CD4-positive, alpha-beta T cell treated with Interleukin-15 for 4 hours (primary cell): ENCODE measurements at regions not wholly inside any gene's neighbourhood (a gene's known extent, or its start where the extent isn't known, plus 50 kb on each side); places are given as distances from the start of the nearest gene placed in this dataset.

Experiments used
- DNase-seq: peaks from one replicate; pipeline ENCODE4 v3.0.0-alpha.2; 2020; ENCODE audit warnings: low spot score

DNA sequence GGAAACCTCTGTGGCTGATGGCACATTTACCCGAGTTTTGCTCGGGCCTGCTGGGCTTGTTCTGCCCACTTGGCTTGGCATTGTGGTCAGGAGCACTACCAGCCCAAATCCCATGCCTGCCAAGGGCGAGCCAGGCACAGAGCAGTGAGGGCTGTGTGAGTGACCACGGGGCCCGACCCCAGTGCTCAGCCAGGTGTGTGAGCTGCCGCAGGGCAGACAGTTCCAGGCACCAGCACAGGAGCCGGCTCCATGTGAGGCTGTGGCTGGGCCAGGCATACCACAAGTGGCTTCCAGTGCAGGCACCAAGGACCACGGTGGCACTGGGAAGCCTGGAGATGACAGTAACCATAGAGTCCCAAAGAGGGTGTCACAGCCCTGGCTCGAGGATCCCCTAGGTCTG is 1225.5 kb upstream of the GJE1 start:
- no peak for DNase-seq

DNA sequence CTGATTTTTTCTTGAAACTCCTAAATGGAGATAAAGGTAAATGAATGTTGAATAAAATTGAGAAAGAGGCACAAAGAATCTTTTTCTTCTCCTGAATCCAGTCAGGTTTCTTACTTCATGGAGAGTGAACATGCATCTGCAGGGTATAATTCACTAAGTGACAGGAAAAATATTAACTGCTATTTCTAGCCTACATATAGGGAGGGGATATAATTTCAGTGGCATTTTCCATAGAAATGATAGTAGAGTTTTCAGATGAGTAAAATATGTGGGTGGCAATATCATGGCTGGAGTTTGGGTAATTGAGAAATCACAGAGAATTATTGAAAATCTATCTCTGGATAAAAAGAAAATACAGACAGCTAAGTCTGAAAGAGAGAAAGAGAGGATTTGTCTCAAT is 1227.0 kb upstream of the GJE1 start:
- no peak for DNase-seq

DNA sequence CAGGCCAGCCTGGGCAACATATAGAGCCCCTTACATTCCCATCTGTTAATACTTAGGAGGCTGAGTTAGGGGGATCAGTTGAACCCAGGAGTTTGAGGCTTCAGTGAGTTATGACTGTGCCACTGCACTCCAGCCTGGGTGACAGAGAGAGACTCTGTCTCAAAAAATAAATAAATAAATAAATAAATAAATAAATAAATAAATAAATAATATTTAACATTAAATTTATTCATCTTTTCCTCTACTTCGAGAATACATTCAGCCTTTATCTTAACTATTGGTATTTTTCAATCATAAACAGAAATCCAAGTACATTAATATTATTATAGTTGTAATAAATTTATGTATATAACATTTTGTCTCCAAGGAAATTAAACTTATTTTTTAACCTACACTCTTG is 1227.7 kb upstream of the GJE1 start:
- no peak for DNase-seq

DNA sequence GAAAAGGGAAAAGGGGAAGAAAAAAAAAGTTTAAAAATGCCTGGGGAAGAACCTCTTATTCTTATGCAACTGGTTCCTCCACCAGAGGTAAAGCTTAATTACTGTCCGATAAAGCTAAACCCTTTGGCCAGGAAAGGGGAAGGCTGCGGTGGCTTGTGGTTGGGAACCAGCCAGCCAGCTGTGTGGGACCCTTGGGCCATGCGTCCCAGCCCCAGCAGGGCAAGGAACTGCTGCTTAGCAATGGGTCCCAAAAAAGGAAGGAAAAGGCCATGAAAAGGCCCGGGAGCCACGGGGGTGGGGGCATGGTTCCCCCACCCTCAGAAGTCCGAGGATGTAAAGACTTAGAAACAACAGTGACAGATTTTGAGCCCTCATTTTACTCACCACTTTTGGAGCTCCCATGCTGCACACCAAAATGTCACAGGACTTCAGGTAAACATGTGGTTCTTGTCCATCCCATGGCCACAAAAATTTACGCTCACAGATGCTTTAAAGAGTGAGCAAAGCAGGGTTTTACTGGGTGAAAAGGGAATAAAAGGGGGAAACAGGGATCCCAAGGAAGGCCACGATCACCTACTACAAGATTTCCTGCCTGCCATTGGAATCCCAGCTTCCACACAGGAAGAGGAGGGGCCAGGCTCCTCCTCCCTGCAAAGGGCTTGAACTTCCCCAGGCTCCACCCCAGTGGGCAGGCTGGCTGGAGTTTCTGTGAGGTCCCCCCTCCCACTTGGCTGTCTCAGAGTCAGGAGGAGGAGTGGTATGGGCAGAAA is 1234.7 kb upstream of the GJE1 start:
- no peak for DNase-seq

DNA sequence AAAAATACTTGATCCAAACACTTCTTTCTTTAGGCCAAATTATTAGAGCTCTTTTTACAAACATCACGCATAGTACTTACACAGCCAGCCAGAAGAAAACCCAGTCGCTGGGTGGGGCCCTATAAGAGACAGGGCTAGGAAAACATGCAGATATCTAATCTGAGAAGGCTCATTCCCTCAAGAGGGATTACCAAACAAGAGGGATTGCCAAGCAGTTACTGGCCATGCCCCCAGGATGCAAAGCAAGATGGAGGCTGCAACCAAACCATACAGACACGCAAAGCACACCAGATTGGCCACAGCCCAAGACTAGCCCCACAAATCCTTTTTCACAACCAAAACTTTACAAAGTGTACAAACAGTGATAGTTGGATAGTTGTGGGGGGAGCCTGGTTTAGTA is 1235.4 kb upstream of the GJE1 start:
- no peak for DNase-seq

DNA sequence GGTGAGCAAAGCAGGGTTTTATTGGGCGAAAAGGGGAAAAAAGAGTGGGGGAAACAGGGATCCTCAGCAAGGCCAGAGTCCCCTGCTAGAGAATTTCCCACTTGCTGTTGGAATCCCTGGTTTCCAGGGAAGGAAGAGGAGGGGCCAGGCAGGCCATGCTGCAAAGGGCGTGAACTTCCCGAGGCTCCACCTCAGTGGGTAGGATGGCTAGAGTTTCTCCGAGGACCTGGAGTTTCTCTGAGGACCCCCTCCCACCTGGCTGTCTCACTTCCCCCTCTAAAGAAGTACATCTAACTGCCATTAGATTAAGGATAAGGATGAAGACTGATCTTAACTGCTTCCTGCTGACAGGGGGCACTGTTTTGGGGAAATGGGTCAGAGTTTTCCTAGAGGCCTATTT is 1239.3 kb upstream of the GJE1 start:
- no peak for DNase-seq

DNA sequence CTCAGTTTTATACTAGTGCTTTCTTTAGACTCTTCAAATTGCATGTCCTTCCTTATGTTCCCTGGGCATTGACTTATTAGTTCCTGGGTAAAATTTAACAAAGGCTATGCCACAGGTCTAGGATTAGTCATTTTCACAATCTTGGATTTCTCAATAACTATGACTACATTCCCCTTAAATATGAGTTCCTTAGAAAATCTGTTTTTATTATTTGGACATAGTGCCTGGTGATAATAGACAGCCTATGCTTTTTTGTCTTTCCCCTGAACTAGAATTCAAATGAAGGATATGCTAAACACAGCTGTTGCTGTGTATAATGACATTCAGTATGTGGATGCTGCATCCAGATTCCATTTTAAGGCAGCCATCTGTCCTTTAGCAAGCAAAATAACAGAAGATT is 1252.8 kb upstream of the GJE1 start:
- DNase-seq = no peak

DNA sequence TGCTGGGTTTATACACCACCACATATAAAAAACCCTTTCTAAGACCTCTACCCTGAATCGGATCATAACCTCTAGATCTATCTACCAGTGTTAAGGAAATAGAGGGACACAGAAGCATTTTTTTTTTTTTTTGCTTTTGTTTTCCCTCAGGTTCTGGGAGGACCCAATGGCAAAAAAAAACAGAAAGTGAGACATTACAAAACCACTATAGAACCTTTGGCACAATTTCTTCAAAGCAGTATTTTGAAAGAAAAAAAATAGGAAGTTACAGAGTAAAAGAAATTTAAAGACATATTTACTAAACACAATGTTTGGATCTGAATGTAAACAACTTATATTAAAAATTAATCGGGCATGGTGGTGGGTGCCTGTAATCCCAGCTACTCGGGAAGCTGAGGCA is 1258.7 kb upstream of the GJE1 start:
- no peak for DNase-seq

DNA sequence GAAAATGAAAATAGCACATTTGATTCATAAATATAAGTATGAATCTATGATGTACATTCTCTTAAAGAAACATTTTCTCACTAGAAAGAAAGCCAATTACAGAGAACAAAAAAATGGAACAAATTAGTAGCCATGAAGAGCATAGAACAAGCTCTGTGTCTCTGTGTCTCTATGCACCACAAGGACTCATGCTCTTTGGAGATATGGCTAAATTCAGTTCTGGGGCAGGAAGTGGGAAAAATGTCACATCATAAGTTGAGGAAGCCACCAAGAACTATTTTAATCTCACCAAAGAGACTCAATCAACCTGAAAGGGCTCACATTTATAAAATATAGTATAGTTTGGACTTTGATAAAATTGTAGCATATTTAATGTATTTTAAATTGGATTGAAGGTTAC is 1259.8 kb upstream of the GJE1 start:
- no peak for DNase-seq

DNA sequence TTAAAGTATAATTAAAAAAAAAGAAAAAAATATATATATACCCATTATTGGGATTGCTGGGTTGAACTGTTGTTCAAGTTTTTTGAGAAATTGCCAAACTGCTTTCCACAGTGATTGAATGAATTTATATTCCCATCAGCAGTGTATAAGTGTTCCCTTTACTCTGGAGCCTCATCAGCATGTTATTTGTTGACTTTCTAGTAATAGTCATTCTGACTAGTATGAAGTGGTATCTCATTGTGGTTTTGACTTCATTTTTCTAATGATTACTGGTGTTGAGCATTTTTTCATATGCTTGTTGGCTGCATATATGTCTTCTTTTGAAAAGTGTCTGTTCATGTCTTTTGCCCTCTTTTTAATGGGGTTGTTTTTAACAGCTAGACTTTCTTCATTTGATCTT is 1260.8 kb upstream of the GJE1 start:
- no peak for DNase-seq

DNA sequence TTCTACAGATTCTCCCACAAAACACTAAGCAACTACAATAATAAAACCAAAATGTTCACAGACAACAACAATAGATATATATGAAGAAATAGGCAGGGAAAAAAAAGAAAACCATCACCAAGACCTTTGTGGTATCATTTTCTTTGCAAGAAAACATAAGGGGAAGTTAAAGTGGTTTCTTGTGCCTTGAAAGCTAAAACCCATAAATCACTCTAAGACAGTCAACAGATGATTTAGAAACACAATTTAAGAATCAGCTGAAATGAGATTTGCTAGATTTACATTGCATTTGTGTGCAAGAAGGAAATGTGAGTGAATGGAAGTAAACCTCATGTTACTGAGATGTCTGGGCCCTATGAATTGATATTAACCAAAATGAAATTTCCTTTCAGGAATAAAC is 1265.4 kb upstream of the GJE1 start:
- no peak for DNase-seq

DNA sequence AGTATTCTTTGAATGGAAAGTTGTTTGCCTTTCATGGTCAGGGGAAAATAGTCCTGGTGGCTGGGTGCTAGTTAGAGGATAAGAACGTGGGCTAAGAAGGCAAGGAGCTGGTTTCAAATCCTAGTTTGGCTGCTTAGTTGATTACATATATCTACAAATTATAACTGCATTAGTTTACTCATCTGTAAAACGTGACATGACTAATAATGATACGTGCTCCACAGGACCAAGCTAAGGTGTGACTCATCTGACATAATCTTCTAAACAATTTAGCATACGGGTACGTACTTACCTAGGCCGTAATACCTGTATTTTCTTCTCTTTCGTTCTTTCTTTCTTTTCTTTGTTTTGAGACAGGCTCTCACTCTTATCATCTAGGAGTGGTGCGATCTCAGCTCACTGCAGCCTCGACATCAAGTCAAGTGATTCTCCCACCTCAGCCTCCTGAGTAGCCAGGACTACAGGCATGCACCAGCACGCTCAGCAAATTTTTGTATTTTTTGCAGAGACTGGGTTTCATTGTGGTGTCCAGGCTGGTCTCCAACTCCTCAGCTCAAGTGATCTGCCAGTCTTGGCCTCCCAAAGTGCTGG is 1274.2 kb upstream of the GJE1 start:
- DNase-seq = no peak

DNA sequence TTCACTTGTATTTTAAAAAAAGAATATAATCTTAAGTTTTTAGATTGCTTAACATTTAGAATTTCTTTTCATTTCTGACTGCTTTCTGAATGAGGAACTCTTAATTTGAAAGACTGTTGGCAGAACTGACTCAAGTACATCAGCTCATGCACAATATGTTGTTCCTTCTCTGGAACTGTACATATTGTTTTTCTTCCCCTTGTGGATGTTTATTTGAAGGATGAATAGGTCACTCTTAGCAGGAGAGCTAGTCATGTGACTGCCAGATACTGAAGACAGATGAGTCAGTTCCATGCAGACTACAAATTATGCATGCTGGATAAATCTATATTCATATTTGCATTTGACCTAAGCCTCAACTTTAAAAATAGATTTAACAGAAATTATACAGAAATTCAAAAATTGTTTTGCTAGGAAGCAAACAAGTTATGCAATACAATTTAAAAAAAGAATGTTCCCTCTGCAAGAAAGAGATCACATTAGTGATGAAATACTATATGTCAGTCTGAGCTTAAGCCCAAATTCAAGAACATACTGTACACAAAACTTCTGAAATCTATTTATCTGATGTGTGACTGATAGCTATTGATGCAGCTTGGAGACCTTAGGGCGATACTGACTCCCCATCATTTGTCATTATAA is 1274.9 kb upstream of the GJE1 start:
- DNase-seq = no peak

DNA sequence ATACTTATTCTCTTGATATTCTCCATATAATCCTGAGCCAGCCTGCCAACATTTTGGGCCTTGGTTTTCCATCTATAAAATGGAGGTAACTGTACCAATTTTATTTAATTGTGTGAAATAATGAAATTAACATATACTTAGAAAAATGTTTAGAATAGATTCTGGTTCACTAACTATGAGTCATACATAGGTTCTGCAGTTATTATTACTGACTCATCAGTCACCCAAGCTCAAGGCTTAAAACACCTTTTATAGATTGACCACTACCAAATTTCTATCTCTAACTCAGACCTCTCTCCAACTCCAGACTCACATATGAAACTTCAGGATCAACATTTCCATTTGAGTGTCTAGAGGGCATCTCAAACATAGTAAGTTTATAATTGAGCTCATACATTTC is 1277.2 kb upstream of the GJE1 start:
- DNase-seq = no peak

DNA sequence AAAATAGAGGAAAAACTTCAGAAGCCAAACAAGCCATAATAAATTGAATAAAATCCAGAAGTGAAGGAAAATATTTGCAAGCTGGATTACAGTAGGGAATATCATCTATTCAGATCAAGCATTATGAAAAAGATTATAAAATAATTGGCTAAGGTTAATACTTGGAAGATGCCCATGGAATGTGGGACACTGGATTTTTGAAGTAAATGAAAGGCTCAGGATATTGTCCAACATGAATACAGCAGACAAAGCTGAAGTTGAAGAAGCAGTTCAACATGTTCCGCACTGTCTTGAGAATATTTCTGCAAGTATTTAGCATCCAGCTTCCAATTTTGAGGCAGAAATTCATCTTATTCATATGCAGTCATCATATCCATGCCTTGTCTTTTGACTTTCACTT is 1278.4 kb upstream of the GJE1 start:
- no peak for DNase-seq

DNA sequence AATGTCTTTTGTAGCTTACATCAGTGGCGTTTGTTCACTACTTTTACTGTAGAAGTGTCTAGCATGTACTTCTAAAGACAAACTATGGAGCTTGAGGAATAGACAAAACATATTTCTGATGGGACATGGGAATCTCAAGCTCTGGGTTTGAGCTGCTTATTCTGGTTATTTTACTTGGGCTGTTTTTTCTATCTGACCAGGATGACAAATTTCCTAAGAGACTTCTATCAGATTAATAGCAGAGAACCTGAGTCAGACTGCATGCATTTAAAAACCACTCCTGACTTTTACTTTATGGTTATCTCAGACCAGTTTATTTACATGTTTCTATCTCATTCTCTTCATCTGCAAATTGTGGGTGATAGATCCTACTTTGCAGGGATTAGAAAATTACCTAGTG is 1282.3 kb upstream of the GJE1 start:
- DNase-seq = no peak

DNA sequence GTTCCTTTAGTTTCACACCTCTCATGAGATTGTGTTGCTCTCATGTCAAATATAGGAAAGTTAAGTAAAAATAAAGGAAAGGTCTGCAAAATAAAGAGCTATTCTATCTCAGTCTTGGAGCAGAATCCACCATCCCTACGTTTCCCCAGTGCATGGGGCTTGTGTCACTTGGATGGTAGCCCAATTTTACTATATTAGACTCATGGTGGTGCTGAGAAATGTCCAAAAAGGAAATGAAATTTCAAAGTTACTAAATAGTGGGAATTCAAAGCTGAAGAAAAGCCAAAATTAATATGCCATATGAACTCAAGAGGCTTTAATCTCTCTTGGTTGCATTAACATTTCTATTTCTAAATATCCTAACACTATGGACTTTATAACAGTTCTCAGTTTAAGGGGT is 1283.3 kb upstream of the GJE1 start:
- DNase-seq = no peak

DNA sequence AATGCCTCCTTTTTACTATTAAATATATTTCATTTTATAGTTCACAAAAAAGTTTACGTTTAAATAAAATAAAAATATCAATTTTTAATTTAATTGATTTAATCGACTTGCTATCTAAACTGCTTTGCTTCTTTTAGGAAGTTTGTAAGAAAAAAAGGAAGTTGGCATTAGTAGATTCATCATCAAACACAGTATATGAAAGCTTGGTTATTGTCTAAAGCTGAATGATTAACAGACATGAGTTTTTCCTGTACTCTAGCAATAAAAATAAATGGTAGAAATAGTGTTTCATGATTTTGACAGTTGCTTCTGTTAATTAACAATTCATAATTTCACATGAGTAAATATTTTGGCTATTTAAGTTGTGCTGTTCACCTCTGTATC is 1285.5 kb upstream of the GJE1 start:
- DNase-seq = no peak

DNA sequence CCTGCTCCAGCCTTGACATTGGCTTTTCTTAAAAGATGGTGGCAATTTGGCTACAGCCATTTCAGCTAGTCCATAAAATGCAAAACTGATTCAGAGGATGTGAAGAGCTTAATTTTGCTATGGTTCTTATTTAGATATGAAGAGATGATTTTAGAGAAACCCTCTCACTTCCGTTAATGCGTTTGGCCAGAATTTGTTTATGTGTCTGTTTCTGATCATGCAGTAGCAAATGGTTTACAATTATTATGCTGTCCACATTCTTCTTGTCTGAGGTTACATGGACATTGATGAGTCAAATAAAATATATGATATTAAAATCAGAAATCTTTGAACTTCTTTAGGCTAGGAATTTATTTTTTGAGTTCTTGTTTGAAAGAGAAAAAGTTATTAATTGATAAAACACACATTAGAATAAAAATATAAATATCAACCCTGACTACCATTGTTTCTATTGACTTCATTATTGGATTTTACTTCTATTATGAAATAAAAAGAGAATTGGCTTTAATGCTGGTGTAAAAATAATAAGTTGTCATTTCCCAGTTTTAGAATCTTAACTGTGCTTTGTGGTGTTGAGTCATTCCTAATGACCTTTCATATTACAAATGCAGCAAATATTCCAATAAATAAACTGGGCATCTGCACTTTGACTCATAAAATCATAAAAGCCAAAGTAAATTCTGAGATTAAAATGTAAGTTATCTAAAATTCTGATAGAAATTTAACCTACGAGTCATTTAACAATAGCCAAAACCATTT is 1286.0 kb upstream of the GJE1 start:
- no peak for DNase-seq

DNA sequence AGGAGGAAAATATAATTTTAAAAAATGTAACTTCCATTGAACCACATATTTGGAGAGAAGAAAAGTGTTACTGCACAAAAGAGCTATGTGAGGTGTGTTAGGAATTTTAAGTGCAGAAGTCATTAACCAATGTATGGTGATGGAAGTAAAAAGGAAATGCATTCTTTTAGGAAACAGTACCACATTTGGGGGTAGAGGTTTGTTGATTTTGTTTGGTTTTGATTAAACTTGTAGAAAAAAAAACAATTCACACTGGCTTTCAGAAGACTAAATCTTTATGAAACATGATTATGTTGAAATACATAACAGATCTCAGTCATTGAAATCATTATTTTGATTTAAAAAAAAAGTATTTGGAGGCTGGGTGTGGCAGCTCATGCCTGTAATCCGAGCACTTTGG is 1287.0 kb upstream of the GJE1 start:
- no peak for DNase-seq

DNA sequence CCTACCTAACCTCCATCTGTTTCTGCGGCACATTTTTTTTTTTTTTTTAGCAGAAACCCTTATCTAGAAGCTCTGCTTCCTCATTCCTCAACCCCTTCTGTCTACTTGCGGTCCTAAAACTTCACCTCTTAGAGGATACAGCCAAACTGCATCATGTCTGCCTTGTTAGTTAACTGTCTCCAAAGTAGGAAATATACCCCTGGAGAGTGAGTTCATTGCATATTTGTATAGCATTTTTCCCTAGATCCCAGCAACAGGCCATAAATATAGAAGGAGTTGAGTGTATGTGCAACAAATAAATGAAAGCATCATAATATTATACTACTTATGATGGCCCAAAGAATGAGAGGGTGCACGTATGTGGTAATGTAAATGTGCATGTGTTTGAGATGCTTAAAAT is 1288.6 kb upstream of the GJE1 start:
- no peak for DNase-seq

DNA sequence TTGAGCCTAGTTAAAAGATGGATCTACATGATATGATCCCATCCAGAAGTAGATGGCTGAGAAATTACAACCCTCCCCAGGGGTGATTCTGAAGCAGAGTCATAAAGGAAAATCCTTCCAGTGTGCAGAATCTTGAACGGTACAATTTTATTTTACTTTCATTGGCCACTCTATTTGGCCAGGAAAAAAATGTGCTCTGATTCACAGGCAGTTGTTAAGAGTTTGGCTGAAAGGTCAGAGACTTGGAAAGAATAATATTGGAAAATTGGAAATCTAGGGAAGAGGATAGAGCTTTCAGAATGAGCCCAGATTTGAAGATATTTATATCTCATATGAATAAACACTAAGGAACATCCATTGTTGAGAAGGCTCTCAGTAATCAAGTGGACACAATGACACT is 1299.3 kb upstream of the GJE1 start:
- no peak for DNase-seq

DNA sequence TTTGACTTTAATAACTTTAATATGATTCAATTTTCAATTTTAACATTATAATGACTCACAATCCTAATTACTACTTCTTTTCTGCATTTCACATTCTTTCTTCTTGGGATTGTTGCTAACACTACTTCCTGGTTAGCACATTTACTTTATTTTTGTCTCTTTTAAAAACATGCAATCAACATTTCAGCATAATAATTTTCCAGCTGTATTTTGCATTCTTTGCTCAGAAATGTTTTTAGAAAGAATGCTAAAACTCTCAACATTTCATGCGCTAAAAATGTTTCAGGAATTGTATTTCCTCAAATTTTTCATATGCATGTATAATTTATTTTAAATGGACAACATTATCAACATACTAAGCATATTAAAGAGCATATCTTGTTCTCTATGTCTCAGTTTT is 1302.1 kb upstream of the GJE1 start:
- DNase-seq = no peak
